ENCODE measurements at regions not wholly inside any gene's neighbourhood (a gene's known extent, or its start where the extent isn't known, plus 50 kb on each side); places are given as distances from the start of the nearest gene placed in this dataset.
"Not testable (repeated sequence)": the region's sequence is repeated elsewhere in the genome, so short reads cannot be mapped to it uniquely, and the experiment has no call there.

GRCh38 chr4:118419626-118420025 is 66.8 kb upstream of the PRSS12 start:
- TF ChIP-seq EZH2 (IDR thresholded peaks at IDR 0.05; ENCODE audit: low read depth, low read length, severe bottlenecking); CHD2 (IDR thresholded peaks at IDR 0.05; ENCODE audit: low read length); RFX5 (IDR thresholded peaks at IDR 0.05; ENCODE audit: borderline replicate concordance, low read depth, low read length); CTCF (IDR thresholded peaks at IDR 0.05; ENCODE audit: control extremely low read depth in 1 of 3, insufficient read depth in 1 of 3, low read depth in 1 of 3, low read length in 3 of 3); MAX (IDR thresholded peaks at IDR 0.05); EP300 (IDR thresholded peaks at IDR 0.05; ENCODE audit: borderline replicate concordance in 1 of 2, low read depth in 2 of 2, low read length in 2 of 2); YY1 (IDR thresholded peaks at IDR 0.05; ENCODE audit: low read depth, low read length): not testable (repeated sequence)
